Bronchial epithelial cell (primary cell): ENCODE measurements at regions not wholly inside any gene's neighbourhood (a gene's known extent, or its start where the extent isn't known, plus 50 kb on each side); places are given as distances from the start of the nearest gene placed in this dataset.

Experiments
- DNase-seq: peaks from one replicate; pipeline ENCODE4 v3.0.0-alpha.2; 2010; ENCODE audit warnings: low read depth
- FAIRE-seq: peaks from 2 replicates; lab custom pipeline; 2011; peaks lifted over from hg19 to GRCh38; lab: Jason Lieb, UNC
- H3K27me3 ChIP-seq: 2 replicates; pipeline ENCODE4 v1.5.1; 2011; ENCODE audit warnings: low read length; ENCODE audit not compliant: control insufficient read depth, insufficient read depth
- H3K36me3 ChIP-seq: 2 replicates; pipeline ENCODE4 v1.5.1; 2011; ENCODE audit warnings: low read length; ENCODE audit not compliant: control insufficient read depth, insufficient read depth
- H3K4me3 ChIP-seq: 2 replicates; pipeline ENCODE4 v1.5.1; 2011; ENCODE audit warnings: mild to moderate bottlenecking, low read depth, low read length, control low read depth
- TF ChIP-seq, protein P1 (sequence below): IDR thresholded peaks from 2 replicates; pipeline ENCODE4 v1.5.1; 2011; ENCODE audit warnings: mild to moderate bottlenecking, moderate library complexity, low read length, control low read depth, inconsistent platforms; ENCODE audit not compliant: insufficient read depth, severe bottlenecking

DNA sequence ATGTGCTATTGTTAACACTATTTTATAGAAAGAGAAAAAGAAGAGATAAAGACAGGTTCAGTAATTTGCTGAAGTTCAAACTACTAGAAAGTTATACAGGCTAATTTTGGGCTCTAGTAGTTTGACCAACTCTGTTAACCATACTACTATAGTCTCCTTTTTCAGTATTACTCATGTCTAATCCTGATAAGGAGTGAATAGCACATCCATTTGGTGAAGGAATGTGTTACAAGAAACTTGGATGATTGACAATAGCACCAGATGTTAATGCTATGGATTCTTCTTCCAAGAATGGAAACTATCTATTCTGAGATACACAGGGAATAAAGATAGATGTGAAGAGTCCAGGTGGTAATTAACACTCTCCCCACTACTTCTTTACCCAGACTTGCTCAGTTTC lies 677.3 kb downstream of the PRELID2 start:
- FAIRE-seq = no peak
- Histone ChIP-seq H3K27me3 (no peaks in the 10 kb centered on the region), H3K36me3 (no peaks in the 10 kb centered on the region), H3K4me3 (no peak overlapping the region)
- TF ChIP-seq, protein P1, sequence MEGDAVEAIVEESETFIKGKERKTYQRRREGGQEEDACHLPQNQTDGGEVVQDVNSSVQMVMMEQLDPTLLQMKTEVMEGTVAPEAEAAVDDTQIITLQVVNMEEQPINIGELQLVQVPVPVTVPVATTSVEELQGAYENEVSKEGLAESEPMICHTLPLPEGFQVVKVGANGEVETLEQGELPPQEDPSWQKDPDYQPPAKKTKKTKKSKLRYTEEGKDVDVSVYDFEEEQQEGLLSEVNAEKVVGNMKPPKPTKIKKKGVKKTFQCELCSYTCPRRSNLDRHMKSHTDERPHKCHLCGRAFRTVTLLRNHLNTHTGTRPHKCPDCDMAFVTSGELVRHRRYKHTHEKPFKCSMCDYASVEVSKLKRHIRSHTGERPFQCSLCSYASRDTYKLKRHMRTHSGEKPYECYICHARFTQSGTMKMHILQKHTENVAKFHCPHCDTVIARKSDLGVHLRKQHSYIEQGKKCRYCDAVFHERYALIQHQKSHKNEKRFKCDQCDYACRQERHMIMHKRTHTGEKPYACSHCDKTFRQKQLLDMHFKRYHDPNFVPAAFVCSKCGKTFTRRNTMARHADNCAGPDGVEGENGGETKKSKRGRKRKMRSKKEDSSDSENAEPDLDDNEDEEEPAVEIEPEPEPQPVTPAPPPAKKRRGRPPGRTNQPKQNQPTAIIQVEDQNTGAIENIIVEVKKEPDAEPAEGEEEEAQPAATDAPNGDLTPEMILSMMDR = no peak
- DNase-seq = no peak

DNA sequence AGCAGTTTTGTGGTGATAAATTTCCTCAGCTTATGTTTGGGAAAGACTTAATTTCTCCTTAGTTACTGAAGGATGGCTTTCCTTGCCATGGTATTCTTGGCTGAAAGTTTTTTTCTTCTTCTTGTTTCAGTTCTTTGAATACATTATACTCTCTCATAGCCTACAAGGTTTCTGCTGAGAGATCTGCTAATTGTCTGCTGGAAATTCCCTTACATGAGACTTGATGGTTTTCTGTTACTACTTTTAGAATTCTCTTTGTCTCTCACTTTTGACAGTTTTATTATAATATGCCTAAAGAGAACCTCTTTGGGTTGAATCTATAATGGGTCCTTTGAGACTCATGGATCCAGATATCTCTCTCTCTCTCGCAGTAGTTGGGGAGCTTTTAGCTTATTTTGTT lies 693.6 kb downstream of the PRELID2 start:
- no peak for FAIRE-seq

DNA sequence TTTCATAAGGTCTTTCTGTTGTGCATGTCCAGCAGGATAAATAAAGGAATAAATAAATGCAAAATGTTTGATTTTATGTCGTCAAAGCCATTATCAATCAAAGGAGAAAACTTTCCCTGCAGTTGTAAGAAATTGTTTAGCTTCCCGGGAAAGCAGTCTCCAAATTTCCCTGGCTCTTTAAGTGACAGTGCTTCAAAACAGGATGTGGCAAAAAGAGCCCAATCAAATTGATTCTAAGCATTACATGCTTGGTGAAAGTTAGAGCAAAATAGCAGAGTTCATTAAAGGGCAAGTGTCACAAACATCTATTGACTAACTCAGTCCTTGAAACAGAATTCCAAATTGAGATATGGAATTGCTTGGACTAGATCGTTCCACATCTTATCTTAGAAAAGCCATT lies 704.1 kb downstream of the PRELID2 start:
- Histone ChIP-seq H3K36me3 (no peaks in the 10 kb centered on the region), H3K4me3 (no peak overlapping the region), H3K27me3 (no peaks in the 10 kb centered on the region)
- FAIRE-seq (no peak), DNase-seq (no peak)
- TF ChIP-seq, protein P1 = no peak

More for the DNA sequence above, 693.6 kb downstream of the PRELID2 start:
- DNase-seq = no peak
- Histone ChIP-seq H3K36me3 (no peaks in the 10 kb centered on the region), H3K4me3 (no peak overlapping the region), H3K27me3 (no peaks in the 10 kb centered on the region)
- TF ChIP-seq, protein P1 = no peak

DNA sequence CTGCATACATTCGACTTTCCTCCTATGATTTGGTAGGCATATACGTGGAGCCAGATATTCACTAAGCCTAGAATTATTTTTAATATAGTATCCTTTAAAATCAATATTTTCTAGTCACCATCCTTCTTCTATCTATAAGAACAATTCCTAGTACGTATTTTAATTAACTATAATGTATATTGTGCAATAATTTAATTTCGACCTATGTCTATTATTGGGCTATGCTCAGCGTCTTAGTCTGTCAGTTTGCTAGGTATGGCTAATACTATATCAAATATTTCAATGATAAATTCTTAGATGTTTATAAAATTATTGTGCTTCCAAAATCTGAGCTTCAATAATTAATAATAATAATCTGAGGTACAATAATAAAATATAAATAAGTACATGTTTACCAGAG lies 705.3 kb downstream of the PRELID2 start:
- TF ChIP-seq, protein P1 = no peak
- H3K4me3 ChIP-seq = no peak overlapping the region
- FAIRE-seq (no peak), DNase-seq (no peak)
- H3K36me3 ChIP-seq = no peaks in the 10 kb centered on the region
- H3K27me3 ChIP-seq = no peaks in the 10 kb centered on the region

DNA sequence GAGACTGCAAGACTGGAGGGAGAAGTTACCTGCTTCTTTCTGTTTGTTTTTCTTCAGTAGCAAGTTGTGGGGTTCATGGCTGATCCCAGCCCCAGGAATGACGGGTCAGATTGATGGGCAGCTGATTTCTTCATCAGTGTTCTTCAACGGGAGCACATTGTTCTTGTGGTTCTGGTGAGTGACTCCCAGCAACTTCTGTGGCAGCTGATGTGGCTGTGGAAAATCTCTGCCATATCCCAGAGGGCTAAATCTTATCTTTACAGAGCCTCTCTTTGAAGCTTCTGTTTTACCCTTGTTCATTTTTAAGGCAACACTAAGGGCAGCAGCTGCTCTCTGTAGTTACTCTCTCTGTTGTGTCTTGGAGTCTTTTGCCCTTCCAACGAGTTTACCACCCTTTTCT lies 710.3 kb downstream of the PRELID2 start:
- Histone ChIP-seq H3K27me3 (no peaks in the 10 kb centered on the region), H3K36me3 (no peaks in the 10 kb centered on the region), H3K4me3 (no peak overlapping the region)
- DNase-seq = no peak
- FAIRE-seq = no peak
- TF ChIP-seq, protein P1 = no peak

DNA sequence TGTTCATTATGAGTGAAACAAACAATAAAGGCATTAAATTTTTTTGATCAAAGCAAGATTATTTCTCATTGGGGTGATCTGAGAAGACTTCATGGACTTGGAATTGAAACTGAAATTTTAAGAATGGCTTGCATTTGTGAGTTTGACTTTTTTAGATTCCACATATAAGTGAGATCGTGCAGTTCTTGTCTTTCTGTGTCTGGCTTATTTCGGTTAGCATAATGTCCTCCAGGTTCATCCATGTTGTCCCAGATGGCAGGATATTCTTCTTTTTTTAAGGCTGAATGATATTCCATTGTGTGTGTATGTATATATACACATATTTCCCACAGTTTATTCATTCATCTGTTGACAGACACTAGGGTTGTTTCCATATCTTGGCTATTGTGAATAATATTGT lies 716.5 kb downstream of the PRELID2 start:
- H3K36me3 ChIP-seq = no peaks in the 10 kb centered on the region
- no peak for DNase-seq
- no peak for FAIRE-seq
- H3K4me3 ChIP-seq = no peak overlapping the region
- TF ChIP-seq, protein P1 = no peak
- H3K27me3 ChIP-seq = no peaks in the 10 kb centered on the region
